ENCODE measurements at regions not wholly inside any gene's neighbourhood (a gene's known extent, or its start where the extent isn't known, plus 50 kb on each side); places are given as distances from the start of the nearest gene placed in this dataset.

- no peaks in the 10 kb centered on the region for H3K27me3 ChIP-seq (ENCODE audit: insufficient read depth, low read length, poor library complexity, severe bottlenecking)
- no peak for TF ChIP-seq EZH2phosphoT487 (IDR thresholded peaks at IDR 0.05; ENCODE audit: borderline replicate concordance)
- TF ChIP-seq, protein P1, sequence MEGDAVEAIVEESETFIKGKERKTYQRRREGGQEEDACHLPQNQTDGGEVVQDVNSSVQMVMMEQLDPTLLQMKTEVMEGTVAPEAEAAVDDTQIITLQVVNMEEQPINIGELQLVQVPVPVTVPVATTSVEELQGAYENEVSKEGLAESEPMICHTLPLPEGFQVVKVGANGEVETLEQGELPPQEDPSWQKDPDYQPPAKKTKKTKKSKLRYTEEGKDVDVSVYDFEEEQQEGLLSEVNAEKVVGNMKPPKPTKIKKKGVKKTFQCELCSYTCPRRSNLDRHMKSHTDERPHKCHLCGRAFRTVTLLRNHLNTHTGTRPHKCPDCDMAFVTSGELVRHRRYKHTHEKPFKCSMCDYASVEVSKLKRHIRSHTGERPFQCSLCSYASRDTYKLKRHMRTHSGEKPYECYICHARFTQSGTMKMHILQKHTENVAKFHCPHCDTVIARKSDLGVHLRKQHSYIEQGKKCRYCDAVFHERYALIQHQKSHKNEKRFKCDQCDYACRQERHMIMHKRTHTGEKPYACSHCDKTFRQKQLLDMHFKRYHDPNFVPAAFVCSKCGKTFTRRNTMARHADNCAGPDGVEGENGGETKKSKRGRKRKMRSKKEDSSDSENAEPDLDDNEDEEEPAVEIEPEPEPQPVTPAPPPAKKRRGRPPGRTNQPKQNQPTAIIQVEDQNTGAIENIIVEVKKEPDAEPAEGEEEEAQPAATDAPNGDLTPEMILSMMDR (conservative IDR thresholded peaks at IDR 0.05; ENCODE audit: low read length): no peak
- no peaks in the 10 kb centered on the region for H3F3A ChIP-seq (ENCODE audit: low read depth)
Observed at GRCh38 chr12:114945351-114945750, 261.4 kb upstream of the TBX3 start.

GRCh38 chr12:114944736-114945135 is 260.8 kb upstream of the TBX3 start:
- Histone ChIP-seq H3K9me3 (ENCODE audit: insufficient read depth, low read depth, low read length) (no peaks in the 10 kb centered on the region), H3K36me3 (ENCODE audit: insufficient read depth, low read length) (no peaks in the 10 kb centered on the region), H3K9ac (ENCODE audit: low read depth, low read length, poor library complexity, severe bottlenecking) (no peak overlapping the region), H3K27me3 (ENCODE audit: insufficient read depth, low read length, poor library complexity, severe bottlenecking) (no peaks in the 10 kb centered on the region), H3K9me2 (replicated peaks; ENCODE audit: low read depth, low read length) (no peaks in the 10 kb centered on the region), H3K79me2 (ENCODE audit: insufficient read depth, low read length) (no peaks in the 10 kb centered on the region), H4K20me1 (ENCODE audit: insufficient read depth, low read length, poor library complexity, severe bottlenecking) (no peaks in the 10 kb centered on the region), H3K4me3 (ENCODE audit: low read length, poor library complexity, severe bottlenecking) (no peak overlapping the region), H2AFZ (ENCODE audit: low read length) (no peak overlapping the region), H3F3A (ENCODE audit: low read depth) (no peaks in the 10 kb centered on the region), H3K4me1 (ENCODE audit: insufficient read depth, low read length, poor library complexity, severe bottlenecking) (no peaks in the 10 kb centered on the region), H3K4me2 (ENCODE audit: low read depth, low read length, poor library complexity, severe bottlenecking) (no peak overlapping the region)
- no peak for TF ChIP-seq EZH2phosphoT487 (IDR thresholded peaks at IDR 0.05; ENCODE audit: borderline replicate concordance)

More at GRCh38 chr12:114945351-114945750, 261.4 kb upstream of the TBX3 start:
- Histone ChIP-seq H3K9me2 (replicated peaks; ENCODE audit: low read depth, low read length) (no peaks in the 10 kb centered on the region), H3K4me2 (ENCODE audit: low read depth, low read length, poor library complexity, severe bottlenecking) (no peak overlapping the region), H3K4me3 (ENCODE audit: low read length, poor library complexity, severe bottlenecking) (no peak overlapping the region), H3K4me1 (ENCODE audit: insufficient read depth, low read length, poor library complexity, severe bottlenecking) (no peaks in the 10 kb centered on the region), H3K36me3 (ENCODE audit: insufficient read depth, low read length) (no peaks in the 10 kb centered on the region), H3K9ac (ENCODE audit: low read depth, low read length, poor library complexity, severe bottlenecking) (no peak overlapping the region), H3K79me2 (ENCODE audit: insufficient read depth, low read length) (no peaks in the 10 kb centered on the region), H4K20me1 (ENCODE audit: insufficient read depth, low read length, poor library complexity, severe bottlenecking) (no peaks in the 10 kb centered on the region), H3K9me3 (ENCODE audit: insufficient read depth, low read depth, low read length) (no peaks in the 10 kb centered on the region), H2AFZ (ENCODE audit: low read length) (no peak overlapping the region)

DNA sequence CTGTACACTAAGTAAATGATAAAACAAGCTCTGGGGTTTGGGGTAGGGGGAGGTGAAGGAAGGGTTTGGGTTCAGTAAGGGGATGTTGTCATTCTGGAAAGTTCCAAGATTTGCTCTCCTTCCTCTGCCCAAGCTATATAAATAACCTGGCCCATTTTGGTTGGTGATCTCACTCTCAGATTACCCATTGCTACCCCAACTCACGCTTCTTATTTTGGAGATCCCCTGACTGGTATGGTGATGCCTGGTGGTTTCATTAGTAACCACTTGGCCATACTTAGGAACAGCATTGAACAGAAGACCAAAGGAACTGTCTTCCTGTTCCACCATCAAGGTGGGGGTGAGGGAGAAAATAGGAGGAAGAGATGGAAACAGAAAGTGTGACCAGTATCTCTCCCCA is 259.6 kb upstream of the TBX3 start:
- Histone ChIP-seq H3K36me3 (ENCODE audit: insufficient read depth, low read length) (no peaks in the 10 kb centered on the region), H4K20me1 (ENCODE audit: insufficient read depth, low read length, poor library complexity, severe bottlenecking) (no peaks in the 10 kb centered on the region), H3K9me3 (ENCODE audit: insufficient read depth, low read depth, low read length) (no peaks in the 10 kb centered on the region), H3K4me3 (ENCODE audit: low read length, poor library complexity, severe bottlenecking) (no peak overlapping the region), H3K9me2 (replicated peaks; ENCODE audit: low read depth, low read length) (no peaks in the 10 kb centered on the region), H2AFZ (ENCODE audit: low read length) (no peak overlapping the region), H3K4me1 (ENCODE audit: insufficient read depth, low read length, poor library complexity, severe bottlenecking) (no peaks in the 10 kb centered on the region), H3F3A (ENCODE audit: low read depth) (no peaks in the 10 kb centered on the region), H3K79me2 (ENCODE audit: insufficient read depth, low read length) (no peaks in the 10 kb centered on the region), H3K27me3 (ENCODE audit: insufficient read depth, low read length, poor library complexity, severe bottlenecking) (no peaks in the 10 kb centered on the region), H3K9ac (ENCODE audit: low read depth, low read length, poor library complexity, severe bottlenecking) (no peak overlapping the region), H3K4me2 (ENCODE audit: low read depth, low read length, poor library complexity, severe bottlenecking) (no peak overlapping the region)
- TF ChIP-seq EZH2phosphoT487 (IDR thresholded peaks at IDR 0.05; ENCODE audit: borderline replicate concordance): no peak
- TF ChIP-seq, protein P1 (conservative IDR thresholded peaks at IDR 0.05; ENCODE audit: low read length): no peak

DNA sequence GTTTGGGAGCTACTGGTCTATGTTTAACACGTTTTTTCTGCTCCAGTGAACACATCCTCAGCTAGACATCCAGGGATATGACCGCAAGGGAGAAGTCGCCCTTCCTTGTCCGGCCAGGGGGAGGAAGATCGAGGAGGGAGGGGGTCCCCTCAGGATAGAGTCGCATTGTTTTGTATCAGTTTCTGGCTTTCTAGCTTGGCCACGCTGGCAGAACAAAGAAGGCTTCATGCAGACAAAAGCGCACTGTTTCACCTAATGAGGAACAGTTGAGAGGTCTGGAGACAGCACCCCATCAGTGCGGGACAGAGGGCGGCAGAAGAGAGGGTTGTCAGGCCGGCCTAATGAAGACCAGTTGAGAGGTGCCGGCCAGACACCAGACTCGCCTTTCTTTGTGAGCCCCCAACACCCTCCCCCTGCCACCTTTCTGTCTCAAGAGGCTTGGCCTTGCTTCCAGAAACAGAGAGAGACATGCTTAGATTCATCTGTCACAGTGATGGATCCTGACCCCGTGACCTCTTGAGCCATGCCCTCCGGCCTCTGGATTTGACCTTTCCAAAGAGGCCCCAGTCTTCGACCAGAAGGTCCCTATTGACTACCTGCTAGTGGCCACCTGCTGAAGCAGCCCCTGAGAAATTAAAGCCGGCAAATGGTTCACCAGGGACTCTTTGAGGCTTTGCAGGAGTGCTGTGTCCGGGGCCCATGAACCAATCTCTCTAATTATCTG is 254.7 kb upstream of the TBX3 start:
- Histone ChIP-seq H4K20me1 (ENCODE audit: insufficient read depth, low read length, poor library complexity, severe bottlenecking) (no peaks in the 10 kb centered on the region), H2AFZ (ENCODE audit: low read length) (no peak overlapping the region), H3K79me2 (ENCODE audit: insufficient read depth, low read length) (no peaks in the 10 kb centered on the region), H3K36me3 (ENCODE audit: insufficient read depth, low read length) (no peaks in the 10 kb centered on the region), H3F3A (ENCODE audit: low read depth) (no peaks in the 10 kb centered on the region), H3K9ac (ENCODE audit: low read depth, low read length, poor library complexity, severe bottlenecking) (no peak overlapping the region), H3K4me2 (ENCODE audit: low read depth, low read length, poor library complexity, severe bottlenecking) (no peak overlapping the region), H3K4me1 (ENCODE audit: insufficient read depth, low read length, poor library complexity, severe bottlenecking) (no peaks in the 10 kb centered on the region), H3K27me3 (ENCODE audit: insufficient read depth, low read length, poor library complexity, severe bottlenecking) (no peaks in the 10 kb centered on the region), H3K4me3 (ENCODE audit: low read length, poor library complexity, severe bottlenecking) (no peak overlapping the region), H3K9me3 (ENCODE audit: insufficient read depth, low read depth, low read length) (no peaks in the 10 kb centered on the region; the same call in 1 of the 2 replicates), H3K9me2 (replicated peaks; ENCODE audit: low read depth, low read length) (no peaks in the 10 kb centered on the region)
- TF ChIP-seq, protein P1 (conservative IDR thresholded peaks at IDR 0.05; ENCODE audit: low read length): no peak
- TF ChIP-seq EZH2phosphoT487 (IDR thresholded peaks at IDR 0.05; ENCODE audit: borderline replicate concordance): no peak

All from Loucy (cell line).